ENCODE measurements at regions not wholly inside any gene's neighbourhood (a gene's known extent, or its start where the extent isn't known, plus 50 kb on each side); places are given as distances from the start of the nearest gene placed in this dataset.

GRCh38 chr15:35304389-35304788 is 219.3 kb upstream of the NANOGP8 start:
- H3K36me3 ChIP-seq (ENCODE audit: control insufficient read depth, insufficient read depth, low read length) = no peaks in the 10 kb centered on the region
- peaks cover 0 to 2% of the 10 kb centered on the region in 2 donors for H3K9me3 Mint-ChIP-seq
- no peaks in the 10 kb centered on the region for H3K4me1 Mint-ChIP-seq
- no peaks in the 10 kb centered on the region for H3K4me1 ChIP-seq (ENCODE audit: control insufficient read depth, insufficient read depth, low read length)
- H3K4me3 ChIP-seq (ENCODE audit: low read length) = no peak overlapping the region
- no peak for DNase-seq
- 100% methylated on average over 1 of the region's 2 CpGs for WGBS (ENCODE audit: insufficient coverage)
- H3K9me3 ChIP-seq (ENCODE audit: control insufficient read depth, insufficient read depth, low read length) = no peaks in the 10 kb centered on the region
- no peaks in the 10 kb centered on the region for H3K36me3 Mint-ChIP-seq
- H3K27ac ChIP-seq (ENCODE audit: low read length) = no peak overlapping the region
- H3K27me3 Mint-ChIP-seq (ENCODE audit: low read depth in 2 of 2) = no peaks in the 10 kb centered on the region
- H3K27me3 ChIP-seq (ENCODE audit: control insufficient read depth, insufficient read depth, low read length) = no peaks in the 10 kb centered on the region
- ATAC-seq = no peak
- intact Hi-C loops (cut with micrococcal nuclease) = no loop called here
- TF ChIP-seq CTCF (IDR thresholded peaks at IDR 0.05) = no peak
- no peak overlapping the region for H3K27ac Mint-ChIP-seq
- no peak overlapping the region for H3K4me3 Mint-ChIP-seq

GRCh38 chr15:35302334-35302733 is 217.2 kb upstream of the NANOGP8 start:
- H3K4me3 Mint-ChIP-seq = no peak overlapping the region
- ATAC-seq (no peak), DNase-seq (no peak)
- H3K27ac Mint-ChIP-seq = no peak overlapping the region
- Histone ChIP-seq H3K4me1 (ENCODE audit: control insufficient read depth, insufficient read depth, low read length) (no peaks in the 10 kb centered on the region), H3K9me3 (ENCODE audit: control insufficient read depth, insufficient read depth, low read length) (no peaks in the 10 kb centered on the region), H3K36me3 (ENCODE audit: control insufficient read depth, insufficient read depth, low read length) (no peaks in the 10 kb centered on the region), H3K4me3 (ENCODE audit: low read length) (no peak overlapping the region), H3K27me3 (ENCODE audit: control insufficient read depth, insufficient read depth, low read length) (no peaks in the 10 kb centered on the region), H3K27ac (ENCODE audit: low read length) (no peak overlapping the region)
- intact Hi-C loops (cut with micrococcal nuclease) = no loop called here
- no peaks in the 10 kb centered on the region for H3K4me1 Mint-ChIP-seq
- H3K36me3 Mint-ChIP-seq = no peaks in the 10 kb centered on the region
- peaks cover 0 to 2% of the 10 kb centered on the region in 2 donors for H3K9me3 Mint-ChIP-seq
- WGBS (ENCODE audit: insufficient coverage) = no CpG with 5 or more reads among the region's 1 CpG
- H3K27me3 Mint-ChIP-seq (ENCODE audit: low read depth in 2 of 2) = no peaks in the 10 kb centered on the region
- no peak for TF ChIP-seq CTCF (IDR thresholded peaks at IDR 0.05)

GRCh38 chr15:35301088-35301487 is 216.0 kb upstream of the NANOGP8 start:
- H3K4me3 ChIP-seq (ENCODE audit: low read length) = no peak overlapping the region
- ATAC-seq = no peak
- no CpG with 5 or more reads among the region's 2 CpGs for WGBS (ENCODE audit: insufficient coverage)
- H3K36me3 ChIP-seq (ENCODE audit: control insufficient read depth, insufficient read depth, low read length) = no peaks in the 10 kb centered on the region
- Mint-ChIP-seq H3K9me3 (peaks cover 0 to 4% of the 10 kb centered on the region in 2 donors), H3K4me3 (no peak overlapping the region), H3K27me3 (ENCODE audit: low read depth in 2 of 2) (no peaks in the 10 kb centered on the region), H3K4me1 (no peaks in the 10 kb centered on the region), H3K27ac (no peak overlapping the region), H3K36me3 (no peaks in the 10 kb centered on the region)
- H3K27ac ChIP-seq (ENCODE audit: low read length) = no peak overlapping the region
- no peaks in the 10 kb centered on the region for H3K9me3 ChIP-seq (ENCODE audit: control insufficient read depth, insufficient read depth, low read length)
- DNase-seq = no peak
- no peak for TF ChIP-seq CTCF (IDR thresholded peaks at IDR 0.05)
- no peaks in the 10 kb centered on the region for H3K4me1 ChIP-seq (ENCODE audit: control insufficient read depth, insufficient read depth, low read length)
- intact Hi-C loops (cut with micrococcal nuclease) = no loop called here
- H3K27me3 ChIP-seq (ENCODE audit: control insufficient read depth, insufficient read depth, low read length) = no peaks in the 10 kb centered on the region

- Histone ChIP-seq H3K4me1 (ENCODE audit: control insufficient read depth, insufficient read depth, low read length) (no peaks in the 10 kb centered on the region), H3K27me3 (ENCODE audit: control insufficient read depth, insufficient read depth, low read length) (no peaks in the 10 kb centered on the region), H3K9me3 (ENCODE audit: control insufficient read depth, insufficient read depth, low read length) (no peaks in the 10 kb centered on the region), H3K36me3 (ENCODE audit: control insufficient read depth, insufficient read depth, low read length) (no peaks in the 10 kb centered on the region), H3K27ac (ENCODE audit: low read length) (no peak overlapping the region), H3K4me3 (ENCODE audit: low read length) (no peak overlapping the region)
- no peaks in the 10 kb centered on the region for H3K36me3 Mint-ChIP-seq
- no peak overlapping the region for H3K4me3 Mint-ChIP-seq
- intact Hi-C loops (cut with micrococcal nuclease) = no loop called here
- no peak for TF ChIP-seq CTCF (IDR thresholded peaks at IDR 0.05)
- DNase-seq (no peak), ATAC-seq (no peak)
- H3K4me1 Mint-ChIP-seq = no peaks in the 10 kb centered on the region
- peaks cover 0 to 8% of the 10 kb centered on the region in 2 donors for H3K9me3 Mint-ChIP-seq
- no peaks in the 10 kb centered on the region for H3K27me3 Mint-ChIP-seq (ENCODE audit: low read depth in 2 of 2)
- WGBS (ENCODE audit: insufficient coverage) = 95% methylated on average over 33 of the region's 33 CpGs
- no peak overlapping the region for H3K27ac Mint-ChIP-seq
Observed at GRCh38 chr15:35299059-35299735, 214.1 kb upstream of the NANOGP8 start.
